ENCODE measurements at regions not wholly inside any gene's neighbourhood (a gene's known extent, or its start where the extent isn't known, plus 50 kb on each side); places are given as distances from the start of the nearest gene placed in this dataset.
"Not testable (repeated sequence)": the region's sequence is repeated elsewhere in the genome, so short reads cannot be mapped to it uniquely, and the experiment has no call there.

DNA sequence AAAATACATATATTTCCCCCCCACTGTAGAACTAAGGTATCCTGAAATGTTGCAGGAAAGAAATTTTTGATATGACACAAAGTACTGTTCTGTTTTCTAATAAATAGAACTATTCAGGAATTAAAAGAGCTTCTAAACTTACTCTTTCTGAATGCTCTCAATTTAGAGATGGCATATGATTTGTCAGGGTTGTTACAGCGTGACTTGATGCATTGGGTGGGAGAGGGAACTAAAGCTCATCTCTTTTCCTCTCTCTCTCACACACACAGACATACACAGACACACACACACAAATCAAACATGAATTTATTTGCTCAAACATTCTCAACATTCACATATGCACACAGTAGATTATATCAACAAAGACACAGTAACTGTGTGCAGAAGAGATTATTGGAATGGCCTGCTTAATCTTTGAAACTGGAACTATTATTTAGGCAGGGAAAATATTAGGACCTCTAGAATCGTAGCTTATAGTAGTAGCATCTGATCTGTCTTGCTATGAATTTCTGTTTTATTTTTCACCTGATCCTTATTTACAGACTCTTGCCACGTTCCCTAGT is 807.4 kb upstream of the GBE1 start:
- in situ Hi-C loops (cut with HindIII; ENCODE audit: low sequenced_read_pairs) = no loop called here

GRCh38 chr3:82567029-82567600 is 805.7 kb upstream of the GBE1 start:
- in situ Hi-C loops (cut with HindIII; ENCODE audit: low sequenced_read_pairs) = no loop called here
- no peak overlapping the region for H3K4me3 ChIP-seq (ENCODE audit: low read depth, low read length)
- no peak for DNase-seq (ENCODE audit: low read depth)
- TF ChIP-seq, protein P1, sequence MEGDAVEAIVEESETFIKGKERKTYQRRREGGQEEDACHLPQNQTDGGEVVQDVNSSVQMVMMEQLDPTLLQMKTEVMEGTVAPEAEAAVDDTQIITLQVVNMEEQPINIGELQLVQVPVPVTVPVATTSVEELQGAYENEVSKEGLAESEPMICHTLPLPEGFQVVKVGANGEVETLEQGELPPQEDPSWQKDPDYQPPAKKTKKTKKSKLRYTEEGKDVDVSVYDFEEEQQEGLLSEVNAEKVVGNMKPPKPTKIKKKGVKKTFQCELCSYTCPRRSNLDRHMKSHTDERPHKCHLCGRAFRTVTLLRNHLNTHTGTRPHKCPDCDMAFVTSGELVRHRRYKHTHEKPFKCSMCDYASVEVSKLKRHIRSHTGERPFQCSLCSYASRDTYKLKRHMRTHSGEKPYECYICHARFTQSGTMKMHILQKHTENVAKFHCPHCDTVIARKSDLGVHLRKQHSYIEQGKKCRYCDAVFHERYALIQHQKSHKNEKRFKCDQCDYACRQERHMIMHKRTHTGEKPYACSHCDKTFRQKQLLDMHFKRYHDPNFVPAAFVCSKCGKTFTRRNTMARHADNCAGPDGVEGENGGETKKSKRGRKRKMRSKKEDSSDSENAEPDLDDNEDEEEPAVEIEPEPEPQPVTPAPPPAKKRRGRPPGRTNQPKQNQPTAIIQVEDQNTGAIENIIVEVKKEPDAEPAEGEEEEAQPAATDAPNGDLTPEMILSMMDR (IDR thresholded peaks at IDR 0.05; ENCODE audit: low read depth, low read length, missing control alignments) = no peak

More for the DNA sequence above, 807.4 kb upstream of the GBE1 start:
- H3K4me3 ChIP-seq (ENCODE audit: low read depth, low read length) = no peak overlapping the region
- TF ChIP-seq, protein P1 (IDR thresholded peaks at IDR 0.05; ENCODE audit: low read depth, low read length, missing control alignments) = no peak
- no peak for DNase-seq (ENCODE audit: low read depth)

GRCh38 chr3:82562896-82563295 is 801.5 kb upstream of the GBE1 start:
- in situ Hi-C loops (cut with HindIII; ENCODE audit: low sequenced_read_pairs) = no loop called here
- TF ChIP-seq, protein P1 (IDR thresholded peaks at IDR 0.05; ENCODE audit: low read depth, low read length, missing control alignments) = no peak
- H3K4me3 ChIP-seq (ENCODE audit: low read depth, low read length) = no peak overlapping the region
- no peak for DNase-seq (ENCODE audit: low read depth)

DNA sequence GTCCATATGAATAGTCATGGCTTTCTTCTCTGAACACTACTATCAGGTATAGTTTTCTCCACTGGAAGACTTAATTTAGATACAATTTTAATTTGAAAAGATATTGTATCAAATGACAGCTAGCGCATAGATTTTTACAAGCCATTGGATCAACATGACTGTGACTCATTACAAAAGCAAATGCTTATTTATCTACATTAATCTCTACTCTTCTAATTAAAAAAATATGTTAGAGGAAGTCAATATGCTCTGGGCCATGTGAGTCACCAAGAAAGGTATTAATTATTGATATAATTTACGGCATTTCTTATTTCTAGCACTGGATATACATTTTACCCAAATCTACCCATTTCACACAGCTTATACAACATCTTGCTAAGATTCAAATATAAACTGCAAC is 800.3 kb upstream of the GBE1 start:
- H3K4me3 ChIP-seq (ENCODE audit: low read depth, low read length) = no peak overlapping the region
- DNase-seq (ENCODE audit: low read depth) = no peak
- TF ChIP-seq, protein P1 (IDR thresholded peaks at IDR 0.05; ENCODE audit: low read depth, low read length, missing control alignments) = no peak
- in situ Hi-C loops (cut with HindIII; ENCODE audit: low sequenced_read_pairs) = no loop called here

- TF ChIP-seq, protein P1 (IDR thresholded peaks at IDR 0.05; ENCODE audit: low read depth, low read length, missing control alignments) = no peak
- in situ Hi-C loops (cut with HindIII; ENCODE audit: low sequenced_read_pairs) = no loop called here
- H3K4me3 ChIP-seq (ENCODE audit: low read depth, low read length) = no peak overlapping the region
- no peak for DNase-seq (ENCODE audit: low read depth)
Observed at GRCh38 chr3:82558081-82558480, 796.6 kb upstream of the GBE1 start.

- in situ Hi-C loops (cut with HindIII; ENCODE audit: low sequenced_read_pairs) = no loop called here
- TF ChIP-seq, protein P1 (IDR thresholded peaks at IDR 0.05; ENCODE audit: low read depth, low read length, missing control alignments) = no peak
- no peak for DNase-seq (ENCODE audit: low read depth)
- no peak overlapping the region for H3K4me3 ChIP-seq (ENCODE audit: low read depth, low read length)
Observed at GRCh38 chr3:82556113-82556512, 794.7 kb upstream of the GBE1 start.

- DNase-seq (ENCODE audit: low read depth); H3K4me3 ChIP-seq (ENCODE audit: low read depth, low read length); in situ Hi-C loops (cut with HindIII; ENCODE audit: low sequenced_read_pairs): not testable (repeated sequence)
Observed at GRCh38 chr3:82542556-82542955, 781.1 kb upstream of the GBE1 start.
